Suprapubic skin (tissue), 4 donors: ENCODE measurements at regions not wholly inside any gene's neighbourhood (a gene's known extent, or its start where the extent isn't known, plus 50 kb on each side); places are given as distances from the start of the nearest gene placed in this dataset.

Experiments used
- DNase-seq, 2 donors: peaks; one replicate each; pipeline ENCODE4 v3.0.0-alpha.2; 2019; ENCODE audit warnings: low spot score in 2 of 2
- H3K27ac ChIP-seq: fragments of 200-600 bp; sonication (generic); one replicate; pipeline ENCODE4 v1.5.1; 2019
- H3K27me3 ChIP-seq: fragments of 200-600 bp; sonication (generic); one replicate; pipeline ENCODE4 v1.5.1; 2019
- H3K36me3 ChIP-seq: fragments of 200-600 bp; sonication (generic); one replicate; pipeline ENCODE4 v1.5.1; 2019
- H3K4me1 ChIP-seq: fragments of 200-600 bp; sonication (generic); one replicate; pipeline ENCODE4 v1.5.1; 2019
- H3K4me3 ChIP-seq: fragments of 200-600 bp; sonication (generic); one replicate; pipeline ENCODE4 v1.5.1; 2019; ENCODE audit warnings: mild to moderate bottlenecking
- H3K9me3 ChIP-seq: fragments of 200-600 bp; sonication (generic); one replicate; pipeline ENCODE4 v1.5.1; 2019
- CTCF ChIP-seq, 2 donors: fragments of 200-600 bp in 1 of 2; fragments of 450-650 bp in 1 of 2; sonication (generic) in 1 of 2; IDR thresholded peaks; one replicate each; pipeline ENCODE4 v1.5.1; 2016 to 2019; ENCODE audit warnings: antibody characterized with exemption in 2 of 2, mild to moderate bottlenecking in 1 of 2, moderate library complexity in 1 of 2
- EP300 ChIP-seq: sonication (generic); formaldehyde crosslinking; IDR thresholded peaks from one replicate; pipeline ENCODE4 v1.6.1; 2017; ENCODE audit warnings: antibody characterized with exemption
- POLR2A ChIP-seq, 2 donors: fragments of 450-650 bp; IDR thresholded peaks; one replicate each; pipeline ENCODE4 v1.6.1; 2017; ENCODE audit warnings: antibody characterized with exemption in 2 of 2, mild to moderate bottlenecking in 2 of 2, moderate library complexity in 2 of 2
- POLR2AphosphoS5 ChIP-seq, 3 donors: sonication (generic); formaldehyde crosslinking; IDR thresholded peaks; one replicate each; pipeline ENCODE4 v1.6.1; 2017; ENCODE audit warnings: antibody characterized with exemption in 3 of 3
- WGBS: methylation state at CpG from one replicate; pipeline ENCODE4 v1.1.5; 2018; 5-methylcytosine and 5-hydroxymethylcytosine counted together

GRCh38 chr13:59360916-59361315 is 802.8 kb downstream of the DIAPH3 start:
- no peak overlapping the region for H3K27ac ChIP-seq

GRCh38 chr13:59363313-59363712 is 800.4 kb downstream of the DIAPH3 start:
- DNase-seq = no peak
- TF ChIP-seq POLR2AphosphoS5 (IDR thresholded peaks at IDR 0.05) (no peak), CTCF (IDR thresholded peaks at IDR 0.05) (no peak), EP300 (no peak), POLR2A (IDR thresholded peaks at IDR 0.05) (no peak)
- Histone ChIP-seq H3K9me3 (no peaks in the 10 kb centered on the region), H3K27ac (no peak overlapping the region), H3K4me1 (no peaks in the 10 kb centered on the region), H3K36me3 (no peaks in the 10 kb centered on the region), H3K4me3 (no peak overlapping the region), H3K27me3 (no peaks in the 10 kb centered on the region)
- 84% methylated on average over 3 of the region's 3 CpGs for WGBS

More at GRCh38 chr13:59360916-59361315, 802.8 kb downstream of the DIAPH3 start:
- TF ChIP-seq CTCF (IDR thresholded peaks at IDR 0.05) = no peak
- no peak for TF ChIP-seq EP300
- no peak for TF ChIP-seq POLR2A (IDR thresholded peaks at IDR 0.05)
- no peak for TF ChIP-seq POLR2AphosphoS5 (IDR thresholded peaks at IDR 0.05)
- H3K9me3 ChIP-seq = no peaks in the 10 kb centered on the region
- H3K27me3 ChIP-seq = no peaks in the 10 kb centered on the region
- no peaks in the 10 kb centered on the region for H3K4me1 ChIP-seq
- no peak overlapping the region for H3K4me3 ChIP-seq
- no peaks in the 10 kb centered on the region for H3K36me3 ChIP-seq
- DNase-seq = no peak

- WGBS = 63% methylated on average over 4 of the region's 4 CpGs
Measured at GRCh38 chr13:59363947-59364346, 799.8 kb downstream of the DIAPH3 start.

GRCh38 chr13:59364641-59365085 is 799.1 kb downstream of the DIAPH3 start:
- 73% methylated on average over 7 of the region's 7 CpGs for WGBS
- H3K4me3 ChIP-seq = no peak overlapping the region
- H3K27me3 ChIP-seq = no peaks in the 10 kb centered on the region
- no peaks in the 10 kb centered on the region for H3K36me3 ChIP-seq
- no peaks in the 10 kb centered on the region for H3K9me3 ChIP-seq
- H3K4me1 ChIP-seq = no peaks in the 10 kb centered on the region
- TF ChIP-seq POLR2AphosphoS5 (IDR thresholded peaks at IDR 0.05) (no peak), POLR2A (IDR thresholded peaks at IDR 0.05) (no peak), CTCF (IDR thresholded peaks at IDR 0.05) (no peak), EP300 (no peak)
- DNase-seq = no peak
- H3K27ac ChIP-seq = no peak overlapping the region

More at GRCh38 chr13:59363947-59364346, 799.8 kb downstream of the DIAPH3 start:
- H3K27ac ChIP-seq = no peak overlapping the region
- no peak for DNase-seq
- H3K4me1 ChIP-seq = no peaks in the 10 kb centered on the region
- no peak overlapping the region for H3K4me3 ChIP-seq
- H3K36me3 ChIP-seq = no peaks in the 10 kb centered on the region
- TF ChIP-seq POLR2AphosphoS5 (IDR thresholded peaks at IDR 0.05) = no peak
- no peak for TF ChIP-seq POLR2A (IDR thresholded peaks at IDR 0.05)
- no peak for TF ChIP-seq EP300
- no peak for TF ChIP-seq CTCF (IDR thresholded peaks at IDR 0.05)
- H3K9me3 ChIP-seq = no peaks in the 10 kb centered on the region
- H3K27me3 ChIP-seq = no peaks in the 10 kb centered on the region

GRCh38 chr13:59367467-59367866 is 796.3 kb downstream of the DIAPH3 start:
- Histone ChIP-seq H3K36me3 (no peaks in the 10 kb centered on the region), H3K4me1 (no peaks in the 10 kb centered on the region), H3K4me3 (no peak overlapping the region), H3K27ac (no peak overlapping the region), H3K27me3 (no peaks in the 10 kb centered on the region), H3K9me3 (no peaks in the 10 kb centered on the region)
- TF ChIP-seq CTCF (IDR thresholded peaks at IDR 0.05) = no peak
- no peak for TF ChIP-seq POLR2A (IDR thresholded peaks at IDR 0.05)
- no peak for TF ChIP-seq POLR2AphosphoS5 (IDR thresholded peaks at IDR 0.05)
- WGBS = 90% methylated on average over 5 of the region's 5 CpGs
- no peak for DNase-seq
